HG03025 (cell line): ENCODE measurements at regions not wholly inside any gene's neighbourhood (a gene's known extent, or its start where the extent isn't known, plus 50 kb on each side); places are given as distances from the start of the nearest gene placed in this dataset.
A peak's percentile ranks its signal among the peaks of the same experiment; 100 is the strongest.

ENCODE experiments used
- ATAC-seq: cut with Tn5 transposase; IDR thresholded peaks from one replicate; pipeline ENCODE4 v1.9.1; 2021; ENCODE audit warnings: mild to moderate bottlenecking, moderate library complexity; ENCODE audit not compliant: unreplicated experiment, low FRiP score

GRCh38 chr2:200013906-200014305 is 58.5 kb downstream of the MAIP1 start:
- no peak for ATAC-seq

DNA sequence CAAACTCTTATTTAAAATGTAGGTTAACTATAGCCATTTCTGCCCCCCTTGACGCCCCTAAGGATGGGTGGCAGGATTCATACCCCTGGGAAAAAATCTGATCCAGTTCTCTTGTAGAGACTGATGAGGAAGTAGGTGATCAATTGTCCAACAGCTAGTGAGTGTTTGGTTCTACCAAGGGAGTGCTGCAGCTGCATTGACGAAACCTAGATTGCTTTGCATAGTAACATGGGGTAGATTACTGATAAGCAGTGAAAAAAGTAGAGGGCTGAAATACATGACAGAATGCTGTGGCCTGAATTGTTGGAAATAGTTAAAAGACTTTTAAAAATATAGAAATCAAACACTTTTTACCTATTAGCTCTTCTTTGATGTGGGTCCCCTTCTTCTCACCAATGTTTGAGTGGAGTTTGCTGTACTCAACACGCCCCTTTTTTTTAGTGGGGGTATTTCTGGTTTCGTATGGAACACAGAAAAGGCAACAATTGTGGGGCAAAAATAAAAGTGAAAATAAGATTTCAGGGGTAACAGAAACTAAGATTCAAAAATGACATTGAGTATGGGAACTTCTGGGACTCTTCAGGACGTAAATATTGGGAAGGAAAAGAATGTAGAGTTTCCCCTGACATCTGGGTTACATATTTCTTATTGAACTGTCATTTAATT is 66.2 kb downstream of the MAIP1 start:
- ATAC-seq = peak; percentile 85

GRCh38 chr2:200022511-200022910 is 67.1 kb downstream of the MAIP1 start:
- no peak for ATAC-seq

- no peak for ATAC-seq
Measured at GRCh38 chr2:200023570-200023969, 68.2 kb downstream of the MAIP1 start.

GRCh38 chr2:200025717-200026116 is 70.3 kb downstream of the MAIP1 start:
- ATAC-seq = no peak

GRCh38 chr2:200026332-200027230 is 71.2 kb downstream of the MAIP1 start:
- no peak for ATAC-seq

DNA sequence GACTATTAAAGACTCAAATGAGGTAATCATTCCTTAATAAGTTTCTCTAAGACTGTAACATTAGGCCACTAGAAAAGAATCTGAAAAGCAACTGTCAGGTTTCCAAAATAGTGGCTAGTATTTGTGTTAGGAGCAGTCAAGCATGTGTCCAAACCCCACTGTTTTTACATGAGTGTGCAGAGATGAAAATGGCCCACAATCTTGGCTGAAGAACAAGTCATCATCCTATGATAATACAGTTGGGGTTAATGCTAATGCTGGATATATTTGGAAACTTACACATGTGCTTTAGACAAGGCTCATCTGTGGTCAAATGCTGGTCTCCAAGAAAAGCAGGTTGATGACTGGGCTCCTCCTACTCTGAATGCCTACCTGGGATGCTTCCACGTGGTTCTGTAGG is 73.6 kb downstream of the MAIP1 start:
- ATAC-seq = no peak

DNA sequence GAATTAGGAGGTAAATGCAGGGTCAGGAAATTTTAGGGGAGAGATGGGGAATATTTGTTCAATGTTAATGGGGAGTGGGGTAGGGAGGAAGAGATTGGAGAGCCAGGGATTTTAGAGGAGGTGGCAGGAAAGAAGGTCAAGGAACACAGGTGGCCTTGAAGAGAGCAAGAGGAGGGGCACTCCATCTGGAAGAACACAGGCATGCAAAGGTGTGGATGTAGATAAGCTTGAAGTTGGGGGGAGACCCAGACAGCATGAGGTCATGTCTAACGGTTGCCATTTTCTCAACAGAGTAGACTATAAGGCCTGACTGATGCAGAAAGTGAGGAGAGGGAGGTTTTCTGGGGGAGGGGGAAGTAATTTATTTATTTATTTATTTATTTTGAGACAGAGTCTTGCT is 77.5 kb downstream of the MAIP1 start:
- ATAC-seq = no peak

DNA sequence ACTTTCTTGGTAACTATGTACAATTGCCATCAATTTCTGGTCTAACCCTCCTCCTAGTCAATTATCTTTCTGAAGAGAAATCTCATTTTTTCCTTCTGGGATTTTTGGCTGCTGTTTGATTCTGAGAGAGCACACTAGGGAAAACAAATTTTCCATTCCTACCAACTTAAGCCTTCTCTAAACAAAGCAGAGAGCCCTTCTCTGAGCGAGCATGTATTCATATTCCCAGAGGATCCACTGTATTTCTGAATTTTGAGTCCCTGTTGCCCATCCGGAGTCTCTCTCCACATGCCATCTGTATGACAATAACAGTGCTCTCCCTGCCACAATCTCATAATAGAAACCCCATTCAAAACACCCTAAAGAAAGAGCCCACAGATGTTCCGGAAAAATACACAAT is 78.5 kb downstream of the MAIP1 start:
- ATAC-seq = no peak

DNA sequence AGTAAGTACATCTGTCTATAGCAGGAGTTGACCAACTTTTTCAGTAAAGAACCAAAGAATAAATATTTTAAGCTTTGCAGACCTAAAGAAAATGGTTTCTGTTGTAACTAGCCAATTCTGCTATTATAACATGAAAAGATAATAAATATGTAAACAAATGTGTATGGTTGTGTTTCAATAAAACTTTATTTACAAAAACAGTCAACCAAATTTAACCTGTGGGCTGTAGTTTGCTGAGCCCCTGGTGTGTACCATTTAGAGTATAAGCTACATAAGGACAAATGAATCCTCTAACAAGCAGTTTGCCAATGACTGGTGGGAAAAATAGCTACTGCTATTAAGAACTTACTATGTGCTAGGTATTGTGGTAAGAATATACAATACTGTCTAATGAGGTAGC is 79.4 kb downstream of the MAIP1 start:
- no peak for ATAC-seq

GRCh38 chr2:200039724-200040650 is 84.6 kb downstream of the MAIP1 start:
- ATAC-seq = no peak

DNA sequence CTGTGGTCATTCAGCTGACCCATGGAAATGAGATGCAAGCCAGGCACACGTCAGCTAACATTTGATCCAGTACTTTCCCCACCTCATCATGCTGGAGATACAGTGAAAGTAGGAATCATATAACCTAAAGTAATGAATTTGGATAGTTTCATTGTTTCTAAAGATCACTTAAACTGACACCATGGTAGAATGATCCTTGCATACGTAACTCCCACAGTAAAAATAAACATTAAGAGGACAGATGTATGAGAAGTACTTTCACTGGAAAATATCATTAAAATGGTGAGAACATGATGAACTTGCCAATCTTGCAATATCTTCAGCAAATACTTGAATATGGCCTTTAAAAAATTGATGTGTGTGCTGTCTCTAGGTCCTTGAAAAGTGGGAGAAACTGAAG is 85.4 kb downstream of the MAIP1 start:
- ATAC-seq = no peak

GRCh38 chr2:200041639-200042038 is 86.3 kb downstream of the MAIP1 start:
- no peak for ATAC-seq

GRCh38 chr2:200042102-200042735 is 86.8 kb downstream of the MAIP1 start:
- no peak for ATAC-seq

- ATAC-seq = no peak
Measured at GRCh38 chr2:200042944-200043343, 87.6 kb downstream of the MAIP1 start.

DNA sequence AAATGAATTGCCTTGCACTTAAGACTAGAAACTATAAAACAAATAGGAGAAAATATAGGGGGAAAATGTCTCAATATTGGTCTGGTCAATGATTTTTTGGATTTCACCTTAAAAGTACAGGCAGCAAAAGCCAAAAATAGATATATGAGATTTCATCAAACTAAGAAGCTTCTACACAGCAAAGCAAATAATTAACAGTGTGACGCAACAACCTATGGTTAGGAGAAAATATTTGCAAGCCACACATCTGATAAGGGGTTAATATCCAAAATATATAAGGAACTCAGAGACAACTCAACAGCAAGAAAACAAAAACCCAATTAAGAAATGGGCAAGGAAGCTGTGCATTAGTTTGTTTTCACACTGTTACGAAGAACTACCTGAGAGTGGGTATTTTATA is 89.1 kb downstream of the MAIP1 start:
- no peak for ATAC-seq

DNA sequence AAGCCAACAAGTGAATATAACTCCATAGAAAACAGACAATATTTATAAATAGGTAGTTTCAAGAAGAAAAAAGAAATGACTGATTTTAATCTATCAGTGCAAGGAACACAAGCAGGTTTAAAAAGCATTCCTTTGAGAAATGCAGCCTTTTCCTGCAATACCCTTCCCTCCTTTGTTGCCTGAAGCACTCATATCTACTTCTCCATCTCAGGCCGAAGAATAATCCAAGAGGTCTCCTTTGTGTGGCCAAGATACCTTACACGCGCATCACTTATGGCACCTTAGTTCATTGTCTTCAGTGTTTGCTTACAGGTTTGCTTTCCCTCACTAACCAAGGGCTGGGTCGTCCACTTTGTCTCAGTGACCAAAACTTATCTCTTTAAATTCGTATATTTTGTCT is 93.0 kb downstream of the MAIP1 start:
- ATAC-seq = no peak

DNA sequence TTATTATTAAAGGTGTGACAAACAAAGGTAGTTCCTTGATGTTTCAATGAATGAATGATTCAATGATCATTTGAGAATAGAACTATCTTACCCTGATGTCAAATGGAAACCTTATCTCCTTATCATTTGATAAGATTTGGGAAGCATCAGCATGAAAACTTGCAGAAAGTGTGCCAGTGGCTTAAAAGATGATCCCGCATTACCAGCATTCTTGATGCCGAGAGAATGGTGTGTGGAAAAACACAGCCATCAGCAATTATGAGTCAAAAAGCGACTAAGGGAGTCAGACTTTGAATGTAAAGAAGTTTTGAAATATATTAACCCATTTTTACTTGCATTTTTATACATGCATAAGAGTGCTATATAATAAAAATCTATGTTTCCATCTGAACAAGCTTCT is 93.7 kb downstream of the MAIP1 start:
- no peak for ATAC-seq

DNA sequence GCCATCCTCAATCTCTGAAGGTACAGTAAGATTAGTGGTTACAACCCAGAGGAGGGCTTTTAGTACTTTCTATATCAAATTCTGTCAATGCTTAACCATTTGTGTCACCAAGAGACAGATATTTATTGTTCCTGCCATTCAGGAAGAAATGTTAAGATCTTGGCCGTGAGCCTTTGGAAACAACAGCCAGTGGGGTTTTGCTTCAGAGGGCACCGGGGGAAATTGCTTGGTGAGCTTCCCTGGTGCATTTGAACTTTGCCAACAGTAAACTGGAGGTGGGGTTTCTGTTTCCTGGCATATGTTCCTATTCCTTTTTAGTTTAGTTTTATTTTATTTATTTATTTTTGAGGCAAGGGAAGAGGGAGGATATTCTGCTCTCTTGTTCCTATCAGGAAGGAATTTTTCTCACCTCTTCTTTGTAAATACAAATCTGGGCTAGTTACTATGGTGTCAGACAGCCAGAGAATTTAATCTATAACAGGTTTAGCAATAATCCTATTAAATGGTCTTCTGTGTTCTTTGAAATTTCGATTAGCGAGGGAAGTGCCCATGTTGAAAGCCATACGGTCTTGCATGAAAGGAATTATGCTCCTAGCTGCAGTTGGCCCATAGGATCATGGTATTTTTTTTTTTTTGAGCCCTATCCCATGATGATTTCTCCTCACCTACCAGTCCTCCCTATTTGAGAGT is 95.7 kb downstream of the MAIP1 start:
- no peak for ATAC-seq

GRCh38 chr2:200051611-200051945 is 96.2 kb downstream of the MAIP1 start:
- no peak for ATAC-seq
